ENCODE measurements at regions not wholly inside any gene's neighbourhood (a gene's known extent, or its start where the extent isn't known, plus 50 kb on each side); places are given as distances from the start of the nearest gene placed in this dataset.

DNA sequence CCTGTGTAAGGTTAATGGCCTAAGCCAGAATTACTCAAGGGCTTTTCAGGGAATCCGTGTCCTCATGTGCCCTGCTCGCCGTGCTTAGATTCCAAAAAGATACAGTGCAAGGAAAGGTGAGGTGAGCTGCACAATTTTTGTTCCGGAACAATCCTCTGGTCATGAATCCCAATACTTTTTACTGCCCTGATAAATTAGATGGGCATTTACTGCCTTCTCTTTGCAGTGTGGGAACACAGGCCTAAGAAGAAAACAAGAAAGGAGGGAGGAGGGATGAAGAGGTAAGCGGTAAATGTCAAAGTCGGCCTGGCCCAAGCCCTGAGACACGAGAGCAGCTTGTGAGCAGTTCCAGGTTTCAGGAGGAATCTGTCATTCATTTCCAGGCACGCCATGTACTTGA lies 390.9 kb upstream of the SULF2 start:
- DNase-seq (ENCODE audit: low spot score): no peak
- TF ChIP-seq MYBL2 (CRISPR knock-in tag; IDR thresholded peaks at IDR 0.05) (no peak), ZNF396 (CRISPR knock-in tag; IDR thresholded peaks at IDR 0.05; ENCODE audit: borderline replicate concordance) (no peak), CREM (CRISPR knock-in tag; IDR thresholded peaks at IDR 0.05) (no peak), HMGA2 (CRISPR knock-in tag; IDR thresholded peaks at IDR 0.05) (no peak), JAZF1 (CRISPR knock-in tag; IDR thresholded peaks at IDR 0.05) (no peak), NR3C1 (CRISPR knock-in tag; conservative IDR thresholded peaks at IDR 0.05; ENCODE audit: low read depth) (no peak), ZBTB21 (CRISPR knock-in tag; IDR thresholded peaks at IDR 0.05; ENCODE audit: borderline replicate concordance) (no peak), ZNF121 (CRISPR knock-in tag; IDR thresholded peaks at IDR 0.05) (no peak), EMX1 (CRISPR knock-in tag; IDR thresholded peaks at IDR 0.05) (no peak)
- TF ChIP-seq, protein P1, sequence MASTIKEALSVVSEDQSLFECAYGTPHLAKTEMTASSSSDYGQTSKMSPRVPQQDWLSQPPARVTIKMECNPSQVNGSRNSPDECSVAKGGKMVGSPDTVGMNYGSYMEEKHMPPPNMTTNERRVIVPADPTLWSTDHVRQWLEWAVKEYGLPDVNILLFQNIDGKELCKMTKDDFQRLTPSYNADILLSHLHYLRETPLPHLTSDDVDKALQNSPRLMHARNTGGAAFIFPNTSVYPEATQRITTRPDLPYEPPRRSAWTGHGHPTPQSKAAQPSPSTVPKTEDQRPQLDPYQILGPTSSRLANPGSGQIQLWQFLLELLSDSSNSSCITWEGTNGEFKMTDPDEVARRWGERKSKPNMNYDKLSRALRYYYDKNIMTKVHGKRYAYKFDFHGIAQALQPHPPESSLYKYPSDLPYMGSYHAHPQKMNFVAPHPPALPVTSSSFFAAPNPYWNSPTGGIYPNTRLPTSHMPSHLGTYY (CRISPR knock-in tag; IDR thresholded peaks at IDR 0.05): no peak
- TF ChIP-seq, protein P2, sequence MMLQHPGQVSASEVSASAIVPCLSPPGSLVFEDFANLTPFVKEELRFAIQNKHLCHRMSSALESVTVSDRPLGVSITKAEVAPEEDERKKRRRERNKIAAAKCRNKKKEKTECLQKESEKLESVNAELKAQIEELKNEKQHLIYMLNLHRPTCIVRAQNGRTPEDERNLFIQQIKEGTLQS (CRISPR knock-in tag; conservative IDR thresholded peaks at IDR 0.05): no peak
- TF ChIP-seq, protein P3, sequence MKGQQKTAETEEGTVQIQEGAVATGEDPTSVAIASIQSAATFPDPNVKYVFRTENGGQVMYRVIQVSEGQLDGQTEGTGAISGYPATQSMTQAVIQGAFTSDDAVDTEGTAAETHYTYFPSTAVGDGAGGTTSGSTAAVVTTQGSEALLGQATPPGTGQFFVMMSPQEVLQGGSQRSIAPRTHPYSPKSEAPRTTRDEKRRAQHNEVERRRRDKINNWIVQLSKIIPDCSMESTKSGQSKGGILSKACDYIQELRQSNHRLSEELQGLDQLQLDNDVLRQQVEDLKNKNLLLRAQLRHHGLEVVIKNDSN (CRISPR knock-in tag; IDR thresholded peaks at IDR 0.05): no peak
- TF ChIP-seq, protein P4, sequence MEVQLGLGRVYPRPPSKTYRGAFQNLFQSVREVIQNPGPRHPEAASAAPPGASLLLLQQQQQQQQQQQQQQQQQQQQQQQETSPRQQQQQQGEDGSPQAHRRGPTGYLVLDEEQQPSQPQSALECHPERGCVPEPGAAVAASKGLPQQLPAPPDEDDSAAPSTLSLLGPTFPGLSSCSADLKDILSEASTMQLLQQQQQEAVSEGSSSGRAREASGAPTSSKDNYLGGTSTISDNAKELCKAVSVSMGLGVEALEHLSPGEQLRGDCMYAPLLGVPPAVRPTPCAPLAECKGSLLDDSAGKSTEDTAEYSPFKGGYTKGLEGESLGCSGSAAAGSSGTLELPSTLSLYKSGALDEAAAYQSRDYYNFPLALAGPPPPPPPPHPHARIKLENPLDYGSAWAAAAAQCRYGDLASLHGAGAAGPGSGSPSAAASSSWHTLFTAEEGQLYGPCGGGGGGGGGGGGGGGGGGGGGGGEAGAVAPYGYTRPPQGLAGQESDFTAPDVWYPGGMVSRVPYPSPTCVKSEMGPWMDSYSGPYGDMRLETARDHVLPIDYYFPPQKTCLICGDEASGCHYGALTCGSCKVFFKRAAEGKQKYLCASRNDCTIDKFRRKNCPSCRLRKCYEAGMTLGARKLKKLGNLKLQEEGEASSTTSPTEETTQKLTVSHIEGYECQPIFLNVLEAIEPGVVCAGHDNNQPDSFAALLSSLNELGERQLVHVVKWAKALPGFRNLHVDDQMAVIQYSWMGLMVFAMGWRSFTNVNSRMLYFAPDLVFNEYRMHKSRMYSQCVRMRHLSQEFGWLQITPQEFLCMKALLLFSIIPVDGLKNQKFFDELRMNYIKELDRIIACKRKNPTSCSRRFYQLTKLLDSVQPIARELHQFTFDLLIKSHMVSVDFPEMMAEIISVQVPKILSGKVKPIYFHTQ (CRISPR knock-in tag; IDR thresholded peaks at IDR 0.05): no peak
- TF ChIP-seq, protein P5, sequence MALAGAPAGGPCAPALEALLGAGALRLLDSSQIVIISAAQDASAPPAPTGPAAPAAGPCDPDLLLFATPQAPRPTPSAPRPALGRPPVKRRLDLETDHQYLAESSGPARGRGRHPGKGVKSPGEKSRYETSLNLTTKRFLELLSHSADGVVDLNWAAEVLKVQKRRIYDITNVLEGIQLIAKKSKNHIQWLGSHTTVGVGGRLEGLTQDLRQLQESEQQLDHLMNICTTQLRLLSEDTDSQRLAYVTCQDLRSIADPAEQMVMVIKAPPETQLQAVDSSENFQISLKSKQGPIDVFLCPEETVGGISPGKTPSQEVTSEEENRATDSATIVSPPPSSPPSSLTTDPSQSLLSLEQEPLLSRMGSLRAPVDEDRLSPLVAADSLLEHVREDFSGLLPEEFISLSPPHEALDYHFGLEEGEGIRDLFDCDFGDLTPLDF (CRISPR knock-in tag; IDR thresholded peaks at IDR 0.05): no peak
- Mint-ChIP-seq H3K27me3 (ENCODE audit: low read depth) (no peaks in the 10 kb centered on the region), H3K27ac (no peak overlapping the region), H3K36me3 (no peaks in the 10 kb centered on the region; the same call in 1 of the 2 replicates), H3K4me3 (no peak overlapping the region), H3K9me3 (peaks cover 14% of the 10 kb centered on the region), H3K4me1 (peaks cover 17% of the 10 kb centered on the region)
- ChIA-PET CTCF (no interaction called here), POLR2A (no interaction called here)
- ATAC-seq: no peak

- no peak for DNase-seq (ENCODE audit: low spot score)
- Mint-ChIP-seq H3K4me1 (peaks cover 17% of the 10 kb centered on the region), H3K27ac (no peak overlapping the region), H3K9me3 (peaks cover 14% of the 10 kb centered on the region), H3K4me3 (no peak overlapping the region), H3K36me3 (no peaks in the 10 kb centered on the region; the same call in 1 of the 2 replicates), H3K27me3 (ENCODE audit: low read depth) (no peaks in the 10 kb centered on the region)
- ATAC-seq: no peak
- ChIA-PET POLR2A (no interaction called here), CTCF (no interaction called here)
- TF ChIP-seq, protein P5 (CRISPR knock-in tag; IDR thresholded peaks at IDR 0.05): no peak
- TF ChIP-seq SMAD4 (CRISPR knock-in tag; IDR thresholded peaks at IDR 0.05) (no peak), HMGA2 (CRISPR knock-in tag; IDR thresholded peaks at IDR 0.05) (no peak), ETV6 (CRISPR knock-in tag; IDR thresholded peaks at IDR 0.05) (no peak), ZMAT4 (CRISPR knock-in tag; IDR thresholded peaks at IDR 0.05) (no peak), ZNF263 (CRISPR knock-in tag; IDR thresholded peaks at IDR 0.05; ENCODE audit: low read depth) (no peak), ATF6 (CRISPR knock-in tag; IDR thresholded peaks at IDR 0.05) (no peak)
- TF ChIP-seq, protein P6, sequence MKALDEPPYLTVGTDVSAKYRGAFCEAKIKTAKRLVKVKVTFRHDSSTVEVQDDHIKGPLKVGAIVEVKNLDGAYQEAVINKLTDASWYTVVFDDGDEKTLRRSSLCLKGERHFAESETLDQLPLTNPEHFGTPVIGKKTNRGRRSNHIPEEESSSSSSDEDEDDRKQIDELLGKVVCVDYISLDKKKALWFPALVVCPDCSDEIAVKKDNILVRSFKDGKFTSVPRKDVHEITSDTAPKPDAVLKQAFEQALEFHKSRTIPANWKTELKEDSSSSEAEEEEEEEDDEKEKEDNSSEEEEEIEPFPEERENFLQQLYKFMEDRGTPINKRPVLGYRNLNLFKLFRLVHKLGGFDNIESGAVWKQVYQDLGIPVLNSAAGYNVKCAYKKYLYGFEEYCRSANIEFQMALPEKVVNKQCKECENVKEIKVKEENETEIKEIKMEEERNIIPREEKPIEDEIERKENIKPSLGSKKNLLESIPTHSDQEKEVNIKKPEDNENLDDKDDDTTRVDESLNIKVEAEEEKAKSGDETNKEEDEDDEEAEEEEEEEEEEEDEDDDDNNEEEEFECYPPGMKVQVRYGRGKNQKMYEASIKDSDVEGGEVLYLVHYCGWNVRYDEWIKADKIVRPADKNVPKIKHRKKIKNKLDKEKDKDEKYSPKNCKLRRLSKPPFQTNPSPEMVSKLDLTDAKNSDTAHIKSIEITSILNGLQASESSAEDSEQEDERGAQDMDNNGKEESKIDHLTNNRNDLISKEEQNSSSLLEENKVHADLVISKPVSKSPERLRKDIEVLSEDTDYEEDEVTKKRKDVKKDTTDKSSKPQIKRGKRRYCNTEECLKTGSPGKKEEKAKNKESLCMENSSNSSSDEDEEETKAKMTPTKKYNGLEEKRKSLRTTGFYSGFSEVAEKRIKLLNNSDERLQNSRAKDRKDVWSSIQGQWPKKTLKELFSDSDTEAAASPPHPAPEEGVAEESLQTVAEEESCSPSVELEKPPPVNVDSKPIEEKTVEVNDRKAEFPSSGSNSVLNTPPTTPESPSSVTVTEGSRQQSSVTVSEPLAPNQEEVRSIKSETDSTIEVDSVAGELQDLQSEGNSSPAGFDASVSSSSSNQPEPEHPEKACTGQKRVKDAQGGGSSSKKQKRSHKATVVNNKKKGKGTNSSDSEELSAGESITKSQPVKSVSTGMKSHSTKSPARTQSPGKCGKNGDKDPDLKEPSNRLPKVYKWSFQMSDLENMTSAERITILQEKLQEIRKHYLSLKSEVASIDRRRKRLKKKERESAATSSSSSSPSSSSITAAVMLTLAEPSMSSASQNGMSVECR (CRISPR knock-in tag; IDR thresholded peaks at IDR 0.05; ENCODE audit: borderline replicate concordance): no peak
Measured at GRCh38 chr20:48175261-48175660, 390.0 kb upstream of the SULF2 start.
